SK-N-SH (cell line): ENCODE measurements at regions not wholly inside any gene's neighbourhood (a gene's known extent, or its start where the extent isn't known, plus 50 kb on each side); places are given as distances from the start of the nearest gene placed in this dataset.

Experiments used
- CTCF ChIP-seq: fragments of 200-600 bp; sonication (generic); IDR thresholded peaks from 2 replicates; pipeline ENCODE4 v1.6.1; 2017; ENCODE audit warnings: antibody characterized with exemption, mild to moderate bottlenecking, moderate library complexity
- MEF2A ChIP-seq: IDR thresholded peaks from 2 replicates; pipeline ENCODE4 v1.4.0; 2012; ENCODE audit warnings: low read depth, borderline replicate concordance
- PBX3 ChIP-seq: IDR thresholded peaks from 2 replicates; pipeline ENCODE4; 2012
- REST ChIP-seq: IDR thresholded peaks from 2 replicates; pipeline ENCODE4 v1.6.1; 2012; ENCODE audit warnings: mild to moderate bottlenecking, low read depth, low read length, moderate library complexity
- TAF1 ChIP-seq: IDR thresholded peaks from 2 replicates; pipeline ENCODE4 v1.6.1; 2012; ENCODE audit warnings: low read depth, mild to moderate bottlenecking, low read length, moderate library complexity, borderline replicate concordance

GRCh38 chr9:31290731-31291130 lies 1093.7 kb upstream of the ACO1 start:
- TF ChIP-seq TAF1 (no peak), CTCF (no peak), REST (no peak), MEF2A (no peak), PBX3 (no peak)
